Lung (tissue), 11 donors: ENCODE measurements at regions not wholly inside any gene's neighbourhood (a gene's known extent, or its start where the extent isn't known, plus 50 kb on each side); places are given as distances from the start of the nearest gene placed in this dataset.

ENCODE experiments used
- ATAC-seq: fragments of 200-7000 bp; cut with Tn5 transposase; one replicate; pipeline ENCODE4 v1.9.1; 2020; ENCODE audit warnings: moderate number of reproducible peaks; ENCODE audit not compliant: insufficient read depth, low FRiP score
- DNase-seq, 3 donors: peaks; one replicate each; pipeline ENCODE4 v3.0.0-alpha.2; 2013 to 2017
- H3K27ac ChIP-seq, 2 donors: one replicate each; pipeline ENCODE4 v1.5.1; 2013; ENCODE audit warnings: mild to moderate bottlenecking in 2 of 2, moderate library complexity in 2 of 2, control low read depth in 1 of 2, inconsistent platforms in 1 of 2, low read depth in 1 of 2, low read length in 1 of 2
- H3K27me3 ChIP-seq, 3 donors: one replicate each; pipeline ENCODE4 v1.5.1; 2013; ENCODE audit warnings: low read length in 2 of 3; ENCODE audit not compliant: control insufficient read depth in 3 of 3, insufficient read depth in 3 of 3
- H3K36me3 ChIP-seq, 4 donors: one replicate each; pipeline ENCODE4 v1.5.1; 2013; ENCODE audit warnings: low read length in 4 of 4, mild to moderate bottlenecking in 1 of 4, moderate library complexity in 1 of 4; ENCODE audit not compliant: control insufficient read depth in 4 of 4, insufficient read depth in 4 of 4
- H3K4me1 ChIP-seq, 5 donors: one replicate each; pipeline ENCODE4 v1.5.1; 2013; ENCODE audit warnings: low read length in 5 of 5, mild to moderate bottlenecking in 2 of 5, moderate library complexity in 1 of 5; ENCODE audit not compliant: control insufficient read depth in 5 of 5, insufficient read depth in 5 of 5
- H3K4me3 ChIP-seq: one replicate; pipeline ENCODE4 v1.5.1; 2013; ENCODE audit warnings: mild to moderate bottlenecking, control low read depth, moderate library complexity
- H3K9ac ChIP-seq, 2 donors: one replicate each; pipeline ENCODE4 v1.5.1; 2013; ENCODE audit warnings: low read length in 2 of 2, control low read depth in 1 of 2; ENCODE audit not compliant: insufficient read depth in 1 of 2
- H3K9me3 ChIP-seq, 4 donors: one replicate each; pipeline ENCODE4 v1.5.1; 2013; ENCODE audit warnings: low read length in 3 of 4, mild to moderate bottlenecking in 1 of 4, moderate library complexity in 1 of 4; ENCODE audit not compliant: control insufficient read depth in 4 of 4, insufficient read depth in 3 of 4
- WGBS, 2 donors: extraction: QIAGEN DNeasy Blood & Tissue Kit; methylation state at CpG; one replicate each; pipeline ENCODE4 v1.1.7; 2013; 5-methylcytosine and 5-hydroxymethylcytosine counted together
- TF ChIP-seq, protein P1 (sequence below): IDR thresholded peaks from 2 replicates; pipeline ENCODE4 v1.5.1; 2012; ENCODE audit warnings: mild to moderate bottlenecking; ENCODE audit errors: control extremely low read depth, extremely low read depth
- donor health status: control.
- donor health status: control.
- donor health status: Bipolar disorder and iron deficiency.
- donor health status: healthy.
- donor health status: DM: yes; HTN: yes; CAD: no.

DNA sequence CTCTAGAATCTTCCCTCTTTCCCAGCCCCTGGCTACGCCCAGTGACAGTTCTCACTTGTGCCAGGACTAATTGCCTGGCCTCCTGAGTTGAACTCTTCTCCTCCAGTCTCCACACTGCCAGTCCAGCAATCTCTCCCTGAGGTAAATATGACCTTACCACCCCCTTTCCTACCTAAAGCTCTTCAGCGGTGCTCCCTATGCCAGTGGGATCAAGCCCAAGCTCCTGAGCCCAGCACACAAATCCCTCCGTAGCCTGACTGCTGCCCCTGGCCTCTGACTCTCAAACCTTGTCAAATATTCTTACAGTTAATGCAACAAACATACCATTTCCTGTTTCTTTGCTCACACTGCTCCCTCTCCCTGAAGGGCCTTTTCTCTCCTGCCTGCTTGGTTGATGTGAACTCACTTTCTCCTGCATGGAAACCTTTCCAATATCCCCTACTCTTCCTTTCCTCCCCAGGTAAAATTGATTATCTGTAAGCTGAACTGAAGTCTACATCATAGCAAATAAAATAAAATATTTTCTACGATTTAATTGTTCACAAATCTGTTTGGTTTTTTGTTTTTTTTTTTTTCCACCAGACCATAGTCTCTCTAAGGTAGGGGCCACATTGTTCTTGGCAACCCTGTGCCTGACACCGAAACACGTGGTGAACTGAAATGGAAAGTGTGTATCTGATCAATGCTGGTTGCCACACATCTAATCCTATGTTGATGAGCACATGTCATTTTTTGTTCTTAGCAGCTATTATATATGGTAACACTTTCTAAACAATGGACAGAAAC lies 147.5 kb downstream of the SLC38A6 start:
- 80 to 82% methylated on average over 6 of the region's 6 CpGs for WGBS, 2 donors
- H3K9ac ChIP-seq, result no peak overlapping the region

GRCh38 chr14:61126603-61127498 lies 145.8 kb downstream of the SLC38A6 start:
- ATAC-seq (no peak), DNase-seq (peak; percentile 63 to 81 (median 72))
- Histone ChIP-seq H3K27me3 (no peaks in the 10 kb centered on the region), H3K36me3 (no peaks in the 10 kb centered on the region), H3K27ac (no peak overlapping the region), H3K9ac (no peak overlapping the region), H3K9me3 (peaks cover 0 to 2% (median 0%) of the 10 kb centered on the region in 4 donors), H3K4me3 (no peak overlapping the region), H3K4me1 (peaks cover 0 to 62% (median 4%) of the 10 kb centered on the region in 5 donors)
- TF ChIP-seq, protein P1, sequence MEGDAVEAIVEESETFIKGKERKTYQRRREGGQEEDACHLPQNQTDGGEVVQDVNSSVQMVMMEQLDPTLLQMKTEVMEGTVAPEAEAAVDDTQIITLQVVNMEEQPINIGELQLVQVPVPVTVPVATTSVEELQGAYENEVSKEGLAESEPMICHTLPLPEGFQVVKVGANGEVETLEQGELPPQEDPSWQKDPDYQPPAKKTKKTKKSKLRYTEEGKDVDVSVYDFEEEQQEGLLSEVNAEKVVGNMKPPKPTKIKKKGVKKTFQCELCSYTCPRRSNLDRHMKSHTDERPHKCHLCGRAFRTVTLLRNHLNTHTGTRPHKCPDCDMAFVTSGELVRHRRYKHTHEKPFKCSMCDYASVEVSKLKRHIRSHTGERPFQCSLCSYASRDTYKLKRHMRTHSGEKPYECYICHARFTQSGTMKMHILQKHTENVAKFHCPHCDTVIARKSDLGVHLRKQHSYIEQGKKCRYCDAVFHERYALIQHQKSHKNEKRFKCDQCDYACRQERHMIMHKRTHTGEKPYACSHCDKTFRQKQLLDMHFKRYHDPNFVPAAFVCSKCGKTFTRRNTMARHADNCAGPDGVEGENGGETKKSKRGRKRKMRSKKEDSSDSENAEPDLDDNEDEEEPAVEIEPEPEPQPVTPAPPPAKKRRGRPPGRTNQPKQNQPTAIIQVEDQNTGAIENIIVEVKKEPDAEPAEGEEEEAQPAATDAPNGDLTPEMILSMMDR, result no peak
- WGBS, 2 donors, result 90 to 94% methylated on average over 4 of the region's 4 CpGs

More for the DNA sequence above, 147.5 kb downstream of the SLC38A6 start:
- Histone ChIP-seq H3K4me3 (no peak overlapping the region), H3K27me3 (no peaks in the 10 kb centered on the region), H3K36me3 (no peaks in the 10 kb centered on the region), H3K9me3 (no peaks in the 10 kb centered on the region), H3K27ac (no peak overlapping the region), H3K4me1 (peaks cover 0 to 54% (median 4%) of the 10 kb centered on the region in 5 donors)
- TF ChIP-seq, protein P1, result no peak
- DNase-seq, result peak in 2 of 3 donors; percentile 50 to 65
- no peak for ATAC-seq

- Histone ChIP-seq H3K27me3 (no peaks in the 10 kb centered on the region), H3K9ac (no peak overlapping the region), H3K9me3 (peaks cover 0 to 2% (median 0%) of the 10 kb centered on the region in 4 donors), H3K4me1 (peaks cover 0 to 57% (median 4%) of the 10 kb centered on the region in 5 donors), H3K4me3 (no peak overlapping the region), H3K36me3 (no peaks in the 10 kb centered on the region), H3K27ac (no peak overlapping the region)
- ATAC-seq (no peak), DNase-seq (peak in 2 of 3 donors; percentile 39 to 67)
- TF ChIP-seq, protein P1, result no peak
- 24 to 25% methylated on average over 10 of the region's 10 CpGs for WGBS, 2 donors
These were observed 145.0 kb downstream of the SLC38A6 start for GRCh38 chr14:61125867-61126572.
